Fibroblast of lung (primary cell): ENCODE measurements at regions not wholly inside any gene's neighbourhood (a gene's known extent, or its start where the extent isn't known, plus 50 kb on each side); places are given as distances from the start of the nearest gene placed in this dataset.
"Not testable (repeated sequence)": the region's sequence is repeated elsewhere in the genome, so short reads cannot be mapped to it uniquely, and the experiment has no call there.

Experiments
- EZH2 ChIP-seq: IDR thresholded peaks from 2 replicates; pipeline ENCODE4 v1.5.1; 2012; ENCODE audit warnings: low read length, control low read depth, mild to moderate bottlenecking; ENCODE audit errors: missing control alignments
- TF ChIP-seq, protein P1 (sequence below), 2 donors: IDR thresholded peaks in 1 of 2; conservative IDR thresholded peaks in 1 of 2; 1 replicate in 1 of 2; 2 replicates in 1 of 2; pipeline ENCODE4 v1.5.1; 2011 to 2012; ENCODE audit warnings: low read length in 2 of 2, control low read depth in 1 of 2, inconsistent platforms in 1 of 2, low read depth in 1 of 2, mild to moderate bottlenecking in 1 of 2

DNA sequence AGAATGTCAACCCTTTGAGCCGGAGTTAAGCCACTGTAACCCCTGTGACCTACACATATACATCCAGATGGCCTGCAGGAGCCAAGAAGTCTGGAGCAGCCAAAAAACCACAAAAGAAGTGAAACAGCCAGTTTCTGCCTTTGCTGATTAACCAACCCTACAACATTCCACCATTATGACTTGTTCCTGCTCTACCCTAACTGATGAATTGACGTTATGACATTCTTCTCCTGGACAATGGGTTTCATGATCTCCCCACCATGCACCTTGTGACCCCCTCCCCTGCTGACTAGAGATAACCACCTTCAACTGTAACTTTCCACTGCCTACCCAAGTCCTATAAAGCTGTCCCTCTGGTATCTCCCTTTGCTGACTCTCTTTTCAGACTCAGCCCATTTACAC, 216.3 kb upstream of the DUSP10 start:
- TF ChIP-seq, protein P1, sequence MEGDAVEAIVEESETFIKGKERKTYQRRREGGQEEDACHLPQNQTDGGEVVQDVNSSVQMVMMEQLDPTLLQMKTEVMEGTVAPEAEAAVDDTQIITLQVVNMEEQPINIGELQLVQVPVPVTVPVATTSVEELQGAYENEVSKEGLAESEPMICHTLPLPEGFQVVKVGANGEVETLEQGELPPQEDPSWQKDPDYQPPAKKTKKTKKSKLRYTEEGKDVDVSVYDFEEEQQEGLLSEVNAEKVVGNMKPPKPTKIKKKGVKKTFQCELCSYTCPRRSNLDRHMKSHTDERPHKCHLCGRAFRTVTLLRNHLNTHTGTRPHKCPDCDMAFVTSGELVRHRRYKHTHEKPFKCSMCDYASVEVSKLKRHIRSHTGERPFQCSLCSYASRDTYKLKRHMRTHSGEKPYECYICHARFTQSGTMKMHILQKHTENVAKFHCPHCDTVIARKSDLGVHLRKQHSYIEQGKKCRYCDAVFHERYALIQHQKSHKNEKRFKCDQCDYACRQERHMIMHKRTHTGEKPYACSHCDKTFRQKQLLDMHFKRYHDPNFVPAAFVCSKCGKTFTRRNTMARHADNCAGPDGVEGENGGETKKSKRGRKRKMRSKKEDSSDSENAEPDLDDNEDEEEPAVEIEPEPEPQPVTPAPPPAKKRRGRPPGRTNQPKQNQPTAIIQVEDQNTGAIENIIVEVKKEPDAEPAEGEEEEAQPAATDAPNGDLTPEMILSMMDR (conservative IDR thresholded peaks at IDR 0.05 in 1 of 2, IDR thresholded peaks at IDR 0.05 in 1 of 2; ENCODE audit: low read depth in 1 of 2, low read length in 2 of 2) = not testable (repeated sequence)
- TF ChIP-seq EZH2 = not testable (repeated sequence)
